ENCODE measurements at regions not wholly inside any gene's neighbourhood (a gene's known extent, or its start where the extent isn't known, plus 50 kb on each side); places are given as distances from the start of the nearest gene placed in this dataset.

DNA sequence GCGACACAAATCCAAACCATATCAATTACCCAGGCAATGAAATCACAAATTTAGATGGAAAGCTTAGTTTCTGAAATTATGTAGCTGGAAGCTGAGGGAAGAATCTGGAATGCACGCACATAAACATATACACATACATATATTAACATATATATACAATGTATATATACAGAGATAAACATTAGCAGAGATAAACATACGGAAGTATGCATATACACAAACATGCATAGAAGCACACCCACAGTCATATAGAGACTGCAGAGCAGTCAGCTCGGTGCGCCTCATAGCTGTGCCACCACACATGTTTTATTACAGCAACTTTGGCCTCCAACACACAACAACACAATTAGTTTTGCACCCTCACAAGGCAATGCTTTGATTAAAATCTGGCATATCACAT, 288.1 kb downstream of the TEX29 start:
- Histone ChIP-seq H3K4me1 (no peaks in the 10 kb centered on the region), H3K27ac (replicated peaks) (no peak overlapping the region), H3K27me3 (ENCODE audit: low read depth) (peaks cover 47% of the 10 kb centered on the region), H3K4me3 (no peak overlapping the region), H3K36me3 (no peaks in the 10 kb centered on the region), H3K9me3 (replicated peaks) (no peaks in the 10 kb centered on the region)
- TF ChIP-seq, protein P1, sequence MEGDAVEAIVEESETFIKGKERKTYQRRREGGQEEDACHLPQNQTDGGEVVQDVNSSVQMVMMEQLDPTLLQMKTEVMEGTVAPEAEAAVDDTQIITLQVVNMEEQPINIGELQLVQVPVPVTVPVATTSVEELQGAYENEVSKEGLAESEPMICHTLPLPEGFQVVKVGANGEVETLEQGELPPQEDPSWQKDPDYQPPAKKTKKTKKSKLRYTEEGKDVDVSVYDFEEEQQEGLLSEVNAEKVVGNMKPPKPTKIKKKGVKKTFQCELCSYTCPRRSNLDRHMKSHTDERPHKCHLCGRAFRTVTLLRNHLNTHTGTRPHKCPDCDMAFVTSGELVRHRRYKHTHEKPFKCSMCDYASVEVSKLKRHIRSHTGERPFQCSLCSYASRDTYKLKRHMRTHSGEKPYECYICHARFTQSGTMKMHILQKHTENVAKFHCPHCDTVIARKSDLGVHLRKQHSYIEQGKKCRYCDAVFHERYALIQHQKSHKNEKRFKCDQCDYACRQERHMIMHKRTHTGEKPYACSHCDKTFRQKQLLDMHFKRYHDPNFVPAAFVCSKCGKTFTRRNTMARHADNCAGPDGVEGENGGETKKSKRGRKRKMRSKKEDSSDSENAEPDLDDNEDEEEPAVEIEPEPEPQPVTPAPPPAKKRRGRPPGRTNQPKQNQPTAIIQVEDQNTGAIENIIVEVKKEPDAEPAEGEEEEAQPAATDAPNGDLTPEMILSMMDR (IDR thresholded peaks at IDR 0.05; ENCODE audit: borderline replicate concordance) = no peak
- DNase-seq = no peak
- intact Hi-C loops (cut with micrococcal nuclease) = no loop called here

DNA sequence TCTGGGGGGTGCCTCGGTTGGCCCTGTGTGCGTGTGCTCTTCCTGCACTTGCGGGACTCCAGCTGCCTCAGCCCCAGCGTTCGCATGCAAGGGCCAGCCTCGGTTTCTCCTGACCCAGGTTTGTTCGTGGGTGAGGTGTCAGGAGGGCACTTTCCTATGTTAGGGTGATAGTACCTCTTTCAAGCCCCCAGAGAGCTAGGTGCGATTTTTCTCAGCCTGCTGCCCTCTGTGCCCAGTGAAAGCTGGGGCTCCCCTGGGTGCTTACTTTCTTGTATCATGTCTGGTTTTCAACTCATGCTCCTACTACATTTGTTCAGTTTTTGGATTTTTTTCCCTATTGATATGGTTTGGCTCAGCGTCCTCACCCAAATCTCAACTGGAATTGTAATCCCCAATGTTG, 289.2 kb downstream of the TEX29 start:
- Histone ChIP-seq H3K4me3 (no peak overlapping the region), H3K36me3 (no peaks in the 10 kb centered on the region), H3K27ac (replicated peaks) (no peak overlapping the region), H3K9me3 (replicated peaks) (no peaks in the 10 kb centered on the region), H3K27me3 (ENCODE audit: low read depth) (peaks cover 55% of the 10 kb centered on the region), H3K4me1 (no peaks in the 10 kb centered on the region)
- intact Hi-C loops (cut with micrococcal nuclease) = no loop called here
- TF ChIP-seq, protein P1 (IDR thresholded peaks at IDR 0.05; ENCODE audit: borderline replicate concordance) = no peak
- no peak for DNase-seq

DNA sequence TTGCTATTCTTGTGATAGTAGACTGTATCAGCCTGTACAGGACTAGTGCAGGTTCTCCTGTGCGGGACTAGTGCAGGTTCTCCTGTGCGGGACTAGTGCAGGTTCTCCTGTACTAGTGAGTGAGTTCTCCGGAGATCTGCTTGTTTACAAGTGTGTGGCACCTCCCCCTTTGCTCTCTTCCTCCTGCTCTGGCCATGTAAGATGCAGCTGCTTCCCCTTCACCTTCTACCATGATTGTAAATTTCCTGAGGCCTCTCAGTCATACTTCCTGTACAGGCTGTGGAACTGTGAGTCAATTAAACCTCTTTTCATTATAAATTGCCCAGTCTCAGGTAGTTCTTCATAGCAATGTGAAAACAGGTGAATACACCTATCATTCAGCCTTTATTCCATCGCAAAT, 289.6 kb downstream of the TEX29 start:
- Histone ChIP-seq H3K27ac (replicated peaks) (no peak overlapping the region), H3K4me3 (no peak overlapping the region), H3K36me3 (no peaks in the 10 kb centered on the region), H3K27me3 (ENCODE audit: low read depth) (peaks cover 55% of the 10 kb centered on the region), H3K9me3 (replicated peaks) (no peaks in the 10 kb centered on the region), H3K4me1 (no peaks in the 10 kb centered on the region)
- intact Hi-C loops (cut with micrococcal nuclease) = no loop called here
- no peak for DNase-seq
- TF ChIP-seq, protein P1 (IDR thresholded peaks at IDR 0.05; ENCODE audit: borderline replicate concordance) = no peak

DNA sequence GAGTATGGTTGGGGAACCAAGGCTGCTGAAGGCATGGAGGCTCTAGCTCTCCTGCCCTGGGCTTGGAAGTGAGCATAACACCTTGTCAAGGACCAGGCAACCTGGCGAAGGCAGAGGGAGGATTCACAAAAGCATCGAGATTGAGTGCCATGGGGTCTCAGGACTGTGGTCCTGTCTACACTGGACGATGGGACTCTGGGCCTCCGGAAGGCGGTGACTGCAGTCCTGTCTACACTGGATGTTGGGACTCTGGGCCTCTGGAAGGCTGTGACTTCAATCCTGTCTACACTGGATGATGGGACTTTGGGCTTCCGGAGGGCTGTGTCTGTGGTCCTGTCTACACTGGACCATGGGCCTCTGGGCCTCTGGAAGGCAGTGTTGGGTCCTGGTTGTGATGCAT, 290.4 kb downstream of the TEX29 start:
- H3K9me3 ChIP-seq (replicated peaks) = no peaks in the 10 kb centered on the region
- DNase-seq = no peak
- H3K36me3 ChIP-seq = no peaks in the 10 kb centered on the region
- H3K27ac ChIP-seq (replicated peaks) = no peak overlapping the region
- H3K27me3 ChIP-seq (ENCODE audit: low read depth) = peaks cover 63% of the 10 kb centered on the region
- no peaks in the 10 kb centered on the region for H3K4me1 ChIP-seq
- intact Hi-C loops (cut with micrococcal nuclease) = no loop called here
- TF ChIP-seq, protein P1 (IDR thresholded peaks at IDR 0.05; ENCODE audit: borderline replicate concordance) = no peak
- H3K4me3 ChIP-seq = no peak overlapping the region

DNA sequence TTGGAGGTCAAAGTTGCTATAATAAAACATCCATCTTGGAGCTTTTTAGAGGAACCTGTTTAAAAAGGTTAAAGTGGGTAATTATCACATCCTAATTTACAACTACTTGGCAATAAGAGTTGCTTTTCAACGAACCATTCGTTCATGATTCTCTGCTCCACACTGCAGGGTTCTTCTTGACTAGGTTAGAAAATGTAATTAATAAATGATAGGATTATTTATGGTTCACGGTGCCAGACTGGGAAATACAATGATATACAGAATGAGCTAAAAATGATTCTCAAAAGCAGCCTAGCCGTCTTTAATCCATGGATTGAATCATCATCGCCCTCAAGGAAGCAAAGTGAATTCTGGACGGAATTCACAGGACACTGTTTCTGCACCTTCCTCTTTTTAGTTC, 291.2 kb downstream of the TEX29 start:
- no peak for DNase-seq
- intact Hi-C loops (cut with micrococcal nuclease) = no loop called here
- TF ChIP-seq, protein P1 (IDR thresholded peaks at IDR 0.05; ENCODE audit: borderline replicate concordance) = no peak
- H3K27ac ChIP-seq (replicated peaks) = no peak overlapping the region
- no peak overlapping the region for H3K4me3 ChIP-seq
- no peaks in the 10 kb centered on the region for H3K9me3 ChIP-seq (replicated peaks)
- peaks cover 65% of the 10 kb centered on the region for H3K27me3 ChIP-seq (ENCODE audit: low read depth)
- no peaks in the 10 kb centered on the region for H3K4me1 ChIP-seq
- H3K36me3 ChIP-seq = no peaks in the 10 kb centered on the region

DNA sequence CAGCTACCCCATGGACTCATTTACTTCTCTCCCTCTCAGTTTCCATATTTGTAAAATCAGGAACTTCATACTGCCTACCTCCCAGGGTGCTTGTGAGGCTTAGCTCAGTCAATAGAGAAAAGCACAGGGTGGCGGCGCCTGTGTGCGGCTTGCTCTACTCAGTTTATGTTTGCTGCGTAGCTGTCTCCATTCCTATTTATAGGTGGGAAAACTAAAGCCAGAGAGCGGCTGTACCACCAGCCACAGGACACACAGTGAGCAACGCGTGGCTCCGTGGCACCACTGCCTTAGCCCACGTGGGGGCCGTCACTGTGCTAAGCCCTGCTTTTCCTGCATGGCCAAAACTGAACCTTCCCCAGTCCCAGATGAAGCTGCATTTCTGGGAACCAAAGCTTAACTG, 292.4 kb downstream of the TEX29 start:
- DNase-seq = no peak
- Histone ChIP-seq H3K4me1 (no peaks in the 10 kb centered on the region), H3K36me3 (no peaks in the 10 kb centered on the region), H3K9me3 (replicated peaks) (no peaks in the 10 kb centered on the region), H3K4me3 (no peak overlapping the region), H3K27me3 (ENCODE audit: low read depth) (peaks cover 70% of the 10 kb centered on the region), H3K27ac (replicated peaks) (no peak overlapping the region)
- TF ChIP-seq, protein P1 (IDR thresholded peaks at IDR 0.05; ENCODE audit: borderline replicate concordance) = no peak
- intact Hi-C loops (cut with micrococcal nuclease) = no loop called here
